GM21528 (cell line): ENCODE measurements at regions not wholly inside any gene's neighbourhood (a gene's known extent, or its start where the extent isn't known, plus 50 kb on each side); places are given as distances from the start of the nearest gene placed in this dataset.
"Not testable (repeated sequence)": the region's sequence is repeated elsewhere in the genome, so short reads cannot be mapped to it uniquely, and the experiment has no call there.

Experiments
- ATAC-seq: cut with Tn5 transposase; IDR thresholded peaks from one replicate; pipeline ENCODE4 v1.9.1; 2021; ENCODE audit warnings: mild to moderate bottlenecking, moderate library complexity; ENCODE audit not compliant: unreplicated experiment, low FRiP score

DNA sequence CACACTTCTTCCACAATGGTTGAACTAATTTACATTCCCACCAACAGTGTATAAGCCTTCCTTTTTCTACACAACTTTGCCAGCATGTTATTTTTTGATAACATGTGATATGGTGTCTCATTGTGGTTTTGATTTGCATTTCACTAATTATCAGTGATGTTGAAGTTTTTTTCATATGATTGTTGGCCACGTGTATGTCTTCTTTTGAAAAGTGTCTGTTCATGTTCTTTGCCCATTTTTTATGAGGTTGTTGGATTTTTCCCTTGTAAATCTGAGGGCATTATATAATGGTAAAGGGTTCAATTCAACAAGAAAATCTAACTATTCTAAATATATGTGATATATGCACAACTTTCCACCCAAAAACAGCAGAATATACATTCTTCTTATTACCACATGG is 153.4 kb upstream of the POGK start:
- ATAC-seq: not testable (repeated sequence)

DNA sequence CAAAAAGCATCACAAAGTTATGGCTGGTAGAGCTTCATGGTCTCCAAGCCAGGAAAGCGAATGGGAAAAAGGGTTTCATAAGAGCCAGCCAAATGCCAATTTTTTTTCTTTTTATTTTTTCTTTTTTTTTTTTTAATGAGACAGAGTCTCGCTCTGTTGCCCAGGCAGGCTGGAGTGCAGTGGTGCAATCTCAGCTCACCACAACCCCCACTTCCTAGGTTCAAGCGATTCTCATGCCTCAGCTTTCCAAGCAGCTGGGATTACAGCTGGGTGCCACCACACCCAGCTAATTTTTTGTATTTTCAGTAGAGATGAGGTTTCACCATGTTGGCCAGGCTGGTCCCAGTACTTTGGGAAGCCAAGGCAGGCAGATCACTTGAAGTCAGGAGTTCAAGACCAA is 148.7 kb upstream of the POGK start:
- not testable (repeated sequence) for ATAC-seq

DNA sequence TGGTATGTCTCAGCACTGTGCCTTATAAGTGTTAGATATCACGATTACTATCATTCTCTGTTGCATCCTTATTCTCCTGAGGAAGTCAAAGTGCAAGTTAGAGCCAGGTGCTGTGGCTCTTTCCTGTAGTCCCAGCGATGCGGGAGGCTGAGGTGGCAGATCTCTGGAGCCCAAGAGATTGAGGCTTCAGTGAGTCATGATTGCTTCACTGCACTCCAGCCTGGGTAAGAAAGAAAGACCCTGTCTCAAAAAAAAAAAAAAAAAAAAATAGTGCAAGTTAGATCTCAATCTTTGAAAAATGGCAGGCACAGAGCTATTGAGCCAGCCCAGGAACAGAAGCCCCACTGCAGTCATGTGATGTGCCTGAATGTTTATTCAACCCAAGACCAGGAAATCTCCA is 147.8 kb upstream of the POGK start:
- no peak for ATAC-seq

DNA sequence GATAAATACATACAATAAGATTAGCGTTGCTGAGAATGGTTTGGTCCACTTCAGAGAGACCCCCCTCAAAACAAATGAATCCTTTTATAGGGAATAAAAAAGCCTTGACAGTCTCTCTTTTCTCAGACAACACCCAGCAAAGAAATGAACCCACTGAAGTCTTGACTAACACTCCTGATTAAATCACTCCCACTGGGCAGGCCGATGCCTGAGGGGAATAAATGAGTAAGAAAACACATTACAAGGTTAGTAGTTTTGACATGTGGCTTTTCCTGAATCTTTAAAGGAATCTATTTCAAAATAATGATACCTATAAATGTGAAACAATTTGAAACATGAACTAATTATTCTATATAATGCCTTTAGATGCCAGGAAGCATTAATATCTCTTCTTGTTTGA is 146.9 kb upstream of the POGK start:
- no peak for ATAC-seq

DNA sequence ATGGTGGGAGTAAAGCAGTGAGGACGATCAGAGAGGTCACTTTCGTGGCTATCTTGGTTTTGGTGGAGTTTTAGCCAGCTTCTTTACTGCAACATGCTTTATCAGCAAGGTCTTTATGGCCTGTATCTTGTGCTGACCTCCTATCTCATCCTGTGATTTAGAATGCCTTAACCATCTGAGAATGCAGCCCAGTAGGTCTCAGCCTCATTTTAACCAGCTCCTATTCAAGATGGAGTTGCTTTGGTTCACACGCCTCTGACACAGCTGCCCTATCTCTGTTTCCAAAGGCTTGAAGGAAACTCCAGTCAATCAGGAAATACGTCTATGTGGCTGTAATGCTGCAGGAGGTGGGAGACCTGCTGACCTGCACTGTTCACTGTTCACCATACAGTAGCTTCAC is 146.1 kb upstream of the POGK start:
- no peak for ATAC-seq

DNA sequence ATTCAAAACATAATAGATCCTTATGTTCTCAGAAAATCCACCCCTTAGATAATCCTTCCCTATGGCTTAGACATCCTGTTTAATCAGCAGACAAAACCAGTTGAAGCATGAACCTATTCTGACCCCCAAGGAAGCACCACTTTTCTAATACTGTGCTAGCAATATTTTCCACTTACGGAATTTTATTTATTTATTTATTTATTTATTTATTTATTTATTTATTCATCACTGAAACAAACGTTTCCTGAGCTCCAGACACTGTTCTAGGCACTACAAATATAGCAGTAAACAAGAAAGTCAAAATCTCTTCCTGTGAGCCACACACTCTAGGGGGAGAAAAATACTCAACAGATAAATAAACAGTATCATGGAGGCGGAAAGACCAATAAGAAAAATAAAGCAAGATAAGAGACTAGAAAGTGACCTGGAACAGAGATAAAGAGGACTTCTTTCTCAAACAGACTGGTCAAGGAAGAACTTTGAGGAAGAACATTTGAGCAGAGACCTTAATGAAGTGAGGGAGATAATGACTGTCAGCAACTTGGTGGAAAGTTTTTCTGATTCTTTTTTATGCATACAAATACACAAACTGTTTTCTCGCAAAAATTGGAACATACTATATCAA is 145.5 kb upstream of the POGK start:
- ATAC-seq: no peak

DNA sequence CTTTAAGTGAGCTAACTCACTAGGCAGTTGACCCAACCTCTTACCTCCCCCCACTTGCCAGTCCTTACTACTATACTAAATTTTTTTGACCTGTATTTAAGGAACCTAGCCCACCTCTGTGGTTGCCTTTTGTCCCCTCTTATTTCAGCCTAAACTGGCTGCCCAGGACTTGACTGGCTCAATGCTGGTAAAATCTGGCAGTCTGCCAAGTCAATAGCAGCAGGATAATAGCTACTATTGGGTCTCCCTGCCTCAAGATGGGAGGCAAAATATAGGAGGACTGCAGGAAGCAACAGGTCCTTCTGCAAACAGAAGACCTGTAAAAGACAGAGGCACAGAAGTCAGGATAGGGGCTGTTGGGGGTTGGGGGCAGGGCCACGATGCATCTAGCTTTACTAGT is 144.2 kb upstream of the POGK start:
- ATAC-seq: no peak

DNA sequence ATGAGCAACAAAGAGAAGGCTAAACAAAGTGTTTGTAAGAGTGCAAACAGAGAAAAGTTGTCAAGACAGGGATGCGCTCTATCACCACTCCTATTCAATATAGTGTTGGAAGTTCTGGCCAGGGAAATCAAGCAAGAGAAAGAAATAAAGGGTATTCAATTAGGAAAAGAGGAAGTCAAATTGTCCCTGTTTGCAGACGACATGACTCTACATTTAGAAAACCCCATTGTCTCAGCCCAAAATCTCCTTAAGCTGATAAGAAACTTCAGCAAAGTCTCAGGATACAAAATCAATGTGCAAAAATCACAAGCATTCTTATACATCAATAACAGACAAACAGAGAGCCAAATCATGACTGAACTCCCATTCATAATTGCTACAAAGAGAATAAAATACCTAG is 143.4 kb upstream of the POGK start:
- ATAC-seq: not testable (repeated sequence)

DNA sequence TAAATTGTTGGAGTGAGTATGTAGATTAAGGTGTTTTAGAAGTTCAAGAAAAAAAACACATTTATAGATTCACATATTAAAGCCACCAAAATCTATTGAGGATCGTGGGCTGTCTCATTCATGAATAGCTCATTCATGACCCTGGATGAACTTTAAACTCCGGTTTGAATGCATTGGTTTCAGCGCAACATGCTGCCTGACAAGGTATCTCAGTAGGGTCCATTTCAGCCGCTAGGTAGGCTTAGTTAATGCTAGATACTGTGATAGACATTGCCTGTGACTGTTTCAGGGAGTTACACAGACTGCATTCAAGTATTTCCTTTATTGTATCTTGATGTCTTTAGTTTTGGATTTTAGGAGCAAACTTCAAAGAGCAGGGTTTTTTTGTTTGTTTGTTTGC is 140.5 kb upstream of the POGK start:
- no peak for ATAC-seq

DNA sequence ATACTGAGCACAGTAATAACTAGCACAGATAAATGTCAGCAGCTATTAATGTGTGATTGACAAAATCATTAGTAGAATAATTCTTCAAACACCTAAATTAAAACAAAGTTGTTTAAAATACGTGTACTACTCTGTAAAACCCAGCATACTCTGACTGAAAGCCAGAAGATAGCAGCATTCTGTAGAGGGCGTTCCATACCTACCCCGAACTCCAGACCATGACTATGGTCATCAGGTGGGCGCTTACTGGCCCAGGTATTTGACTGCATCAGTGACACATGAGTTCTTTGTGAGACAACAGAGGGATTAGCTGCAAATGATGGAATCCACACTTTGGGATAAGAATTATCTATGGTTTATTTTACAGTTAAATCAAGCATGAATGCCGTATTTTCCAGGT is 139.7 kb upstream of the POGK start:
- ATAC-seq: no peak

DNA sequence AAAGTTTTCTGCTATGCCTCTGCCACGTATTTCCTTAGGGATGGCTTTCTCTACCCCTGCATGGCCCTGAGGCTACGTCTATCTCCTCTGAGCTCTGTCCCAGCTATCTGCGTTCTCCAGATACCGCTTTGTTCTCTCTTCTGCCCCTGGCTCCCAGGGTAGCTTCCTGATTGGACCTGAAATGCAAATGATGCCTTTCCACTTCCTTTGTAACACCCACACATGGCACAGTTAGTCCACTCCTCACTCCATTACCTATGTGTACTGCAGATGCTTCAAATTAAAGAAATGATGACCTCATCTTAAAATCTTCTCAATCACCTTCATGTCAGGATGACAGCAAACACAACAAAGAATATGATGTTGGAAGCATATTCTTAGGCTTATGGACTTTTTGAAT is 138.6 kb upstream of the POGK start:
- no peak for ATAC-seq

DNA sequence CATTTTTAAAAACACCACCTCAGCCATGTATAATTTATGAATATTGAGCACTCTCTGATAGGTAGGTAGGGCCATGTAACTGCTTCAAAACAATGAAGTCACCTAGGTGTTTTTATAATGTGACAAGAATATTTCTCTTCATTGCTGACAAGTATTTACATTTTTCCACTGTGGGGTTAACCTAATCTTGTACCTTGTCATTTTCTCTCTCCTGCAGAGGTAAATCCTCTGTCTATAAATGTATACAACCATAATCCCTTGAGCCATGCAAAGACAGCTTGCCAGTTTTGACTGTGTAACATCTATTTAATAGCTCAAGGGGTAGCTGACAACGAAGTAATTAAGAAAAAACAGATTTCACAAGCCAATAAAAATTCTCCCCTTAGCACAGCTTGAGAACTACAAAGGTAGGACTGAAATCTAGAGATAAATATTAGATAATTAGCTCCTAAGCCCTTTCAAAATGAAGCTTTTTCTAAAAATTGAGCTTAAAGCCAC is 137.6 kb upstream of the POGK start:
- ATAC-seq: no peak

DNA sequence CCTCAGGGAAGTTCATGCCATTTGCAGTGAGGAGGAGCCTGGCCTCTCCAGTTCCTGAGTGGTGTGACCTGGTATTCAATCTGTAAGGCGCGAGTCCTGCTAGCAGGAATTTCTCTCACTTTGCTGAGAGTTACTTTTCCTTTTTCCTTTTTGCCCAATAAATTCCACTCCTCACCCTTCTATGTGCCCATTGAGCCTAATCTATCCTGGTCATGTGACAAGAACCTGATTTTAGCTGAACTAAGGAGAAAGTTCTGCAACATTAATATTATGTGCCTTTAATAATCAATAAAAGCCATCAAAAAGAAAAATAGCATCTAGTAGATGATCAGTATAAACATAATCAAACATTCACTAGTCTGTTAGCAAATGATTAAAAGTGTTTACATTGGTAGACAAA is 136.1 kb upstream of the POGK start:
- no peak for ATAC-seq

DNA sequence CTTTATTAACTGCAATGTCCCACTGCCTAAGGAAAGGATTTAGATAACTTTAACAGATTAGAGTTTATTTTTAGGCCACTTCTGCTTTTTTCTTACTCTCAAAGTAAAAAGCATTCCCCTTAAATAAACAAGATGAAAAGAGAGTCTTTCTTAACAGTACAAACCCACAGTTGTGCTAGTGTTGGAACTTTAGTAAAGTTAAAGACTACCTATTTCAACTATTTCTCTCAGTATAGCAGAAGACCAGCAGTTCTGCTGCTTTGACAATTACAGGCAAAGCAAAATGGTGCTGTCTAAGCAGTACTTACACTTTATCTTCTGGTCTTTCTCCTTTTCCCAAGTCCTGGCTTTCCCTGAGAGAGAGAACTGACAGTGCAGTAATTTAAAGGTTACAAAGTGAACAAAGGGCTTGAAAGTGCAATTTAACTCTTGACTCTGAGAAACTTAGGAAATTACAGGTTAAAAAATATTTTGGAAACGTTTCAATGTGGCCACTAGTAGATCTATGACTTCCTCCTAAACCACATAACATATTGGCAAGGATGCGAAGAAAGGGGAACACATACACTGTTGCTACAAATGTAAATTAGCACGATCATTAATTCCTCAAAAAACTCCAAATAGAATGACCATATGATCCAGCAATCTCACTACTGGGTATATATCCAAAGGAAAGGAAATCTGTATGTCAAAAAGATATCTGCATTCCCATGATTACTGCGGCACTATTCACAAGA is 135.4 kb upstream of the POGK start:
- no peak for ATAC-seq

DNA sequence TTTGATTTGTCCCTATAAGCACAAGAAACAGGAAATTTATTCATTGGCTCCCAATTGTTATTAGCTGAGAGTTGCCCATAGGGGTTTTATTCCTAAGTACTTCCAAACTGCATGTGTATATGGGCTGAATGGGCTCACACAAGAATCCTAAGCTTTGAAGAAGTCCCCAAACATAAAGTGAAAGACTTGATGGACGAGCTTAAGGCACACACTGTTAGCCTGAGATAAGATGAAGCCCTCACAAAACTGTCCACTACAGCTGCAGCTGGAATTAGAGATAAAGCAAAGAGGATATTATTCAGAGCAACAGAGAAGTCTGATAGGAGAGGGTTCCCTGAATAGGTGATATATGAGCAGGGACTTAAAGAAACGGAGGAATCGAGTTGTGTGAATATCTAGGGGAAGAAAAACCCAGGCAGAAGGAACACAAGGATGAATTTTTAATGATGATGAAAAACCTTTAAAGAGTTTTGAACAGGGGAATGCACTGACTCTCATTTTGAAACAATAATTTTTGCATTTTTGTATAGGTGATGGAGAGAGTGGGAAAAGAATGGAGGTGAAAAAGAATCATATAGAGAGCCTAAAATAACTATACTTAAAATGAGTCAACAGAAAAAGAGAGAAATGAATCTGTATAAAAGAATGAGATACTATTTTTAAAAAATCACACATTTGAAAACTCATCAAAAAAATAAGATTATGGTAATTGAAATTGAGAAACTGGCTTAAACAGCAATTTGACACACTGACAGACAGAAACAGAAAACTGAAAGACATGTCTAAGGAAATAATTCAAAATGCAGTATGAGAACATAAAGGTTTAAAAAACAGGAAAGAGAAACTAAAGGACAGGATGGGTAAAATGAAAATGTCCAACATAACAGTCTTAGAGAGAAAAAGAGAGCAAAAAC is 133.6 kb upstream of the POGK start:
- no peak for ATAC-seq

DNA sequence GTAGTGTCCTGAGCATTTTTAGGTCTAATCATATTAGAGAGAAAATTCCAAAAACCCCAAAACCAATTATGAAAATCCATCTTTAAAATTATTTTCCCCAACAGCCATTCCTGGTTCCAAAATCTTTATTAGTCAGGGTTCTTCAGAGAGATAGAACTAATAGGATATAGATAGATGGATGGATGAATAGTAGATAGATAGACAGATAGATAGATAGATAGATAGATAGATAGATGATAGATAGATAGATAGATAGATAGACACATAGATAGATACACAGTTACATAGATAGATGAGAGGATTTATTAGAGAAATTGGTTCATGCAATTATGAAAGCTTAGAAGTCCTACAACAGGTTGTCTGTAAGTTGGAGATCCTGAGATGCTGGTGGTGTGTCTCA is 122.7 kb upstream of the POGK start:
- no peak for ATAC-seq

DNA sequence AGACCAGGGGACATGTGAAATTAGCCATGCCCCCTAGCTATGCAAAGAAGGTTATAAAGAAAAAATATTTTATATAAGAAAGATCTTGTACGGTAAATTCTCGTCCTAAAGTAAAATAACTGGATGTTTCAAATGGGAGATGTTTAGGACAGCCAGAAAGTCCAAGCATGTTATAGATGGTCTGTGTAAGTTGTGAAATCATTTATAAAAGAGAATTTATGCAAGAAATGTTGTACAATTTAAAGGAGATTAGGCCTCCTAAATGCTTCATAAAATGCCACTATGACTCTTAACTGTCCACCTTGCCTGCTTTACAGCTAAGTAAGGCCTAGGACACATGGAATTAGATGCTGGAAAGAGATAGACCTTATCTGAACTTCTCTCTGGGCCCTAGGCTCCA is 118.1 kb upstream of the POGK start:
- no peak for ATAC-seq

DNA sequence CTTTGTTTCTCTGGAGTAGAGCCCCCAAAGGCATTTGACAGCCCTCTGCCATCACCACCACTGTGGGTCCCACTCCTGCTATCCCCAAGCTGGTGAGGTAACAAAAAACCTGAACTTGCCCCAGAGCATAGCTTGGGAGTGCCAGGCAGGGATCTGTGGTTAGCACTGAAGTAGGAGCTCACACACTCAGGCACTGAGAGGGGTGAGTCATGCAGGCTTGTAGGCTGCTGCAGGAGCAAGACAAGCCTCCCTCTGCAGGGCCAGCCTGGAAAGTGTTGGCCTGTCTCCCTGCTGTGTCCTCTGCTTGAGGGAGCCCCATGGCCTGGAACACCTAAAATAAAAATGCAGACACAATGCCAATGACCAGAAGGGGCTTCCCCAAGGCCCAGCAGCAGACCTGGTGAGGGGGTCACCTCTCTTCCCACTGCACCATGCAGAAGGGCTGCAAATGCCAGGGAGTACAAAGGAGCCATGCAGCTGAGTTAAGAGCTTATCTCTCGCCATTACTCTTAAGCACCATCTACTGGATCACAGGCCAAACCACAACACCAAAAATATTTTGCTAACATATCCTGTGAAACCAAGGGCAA is 108.9 kb upstream of the POGK start:
- no peak for ATAC-seq

DNA sequence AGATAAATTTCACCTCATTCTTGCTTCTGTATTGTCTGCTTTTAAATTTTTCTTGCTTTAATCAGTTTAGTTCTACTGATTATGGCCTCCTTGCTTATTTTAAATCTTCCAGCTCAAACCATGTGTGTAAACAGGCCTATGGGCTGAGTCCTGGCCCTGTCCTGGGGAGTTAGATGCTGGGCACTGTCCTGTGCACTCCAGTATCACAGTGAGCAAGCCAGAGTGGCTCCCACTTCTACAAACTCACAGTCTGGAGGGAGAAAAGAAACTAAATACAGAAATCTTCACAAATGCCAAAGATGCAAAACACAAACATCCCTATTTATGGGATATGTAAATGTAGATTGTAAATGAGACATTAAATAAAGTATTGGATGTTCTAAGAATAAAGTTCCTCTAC is 101.1 kb upstream of the POGK start:
- no peak for ATAC-seq

DNA sequence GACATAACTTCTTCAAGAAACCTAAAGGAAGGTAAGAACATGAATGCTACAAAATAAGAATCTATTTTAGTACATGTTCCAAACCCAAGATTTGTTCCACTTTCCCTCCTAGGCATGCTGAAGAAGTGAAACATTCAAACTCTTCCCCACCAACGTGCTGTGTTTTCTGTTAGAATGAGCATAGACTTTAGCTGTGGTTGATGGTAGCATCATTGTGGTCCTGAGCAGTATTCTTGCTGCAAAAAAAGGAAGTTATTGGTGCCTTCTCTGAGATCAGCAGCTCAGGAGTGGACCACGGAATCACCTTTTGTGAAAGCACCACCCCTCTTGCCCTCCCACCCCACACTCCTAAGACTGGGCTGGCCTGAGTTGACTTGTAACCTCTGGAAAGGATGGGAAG is 100.4 kb upstream of the POGK start:
- no peak for ATAC-seq

DNA sequence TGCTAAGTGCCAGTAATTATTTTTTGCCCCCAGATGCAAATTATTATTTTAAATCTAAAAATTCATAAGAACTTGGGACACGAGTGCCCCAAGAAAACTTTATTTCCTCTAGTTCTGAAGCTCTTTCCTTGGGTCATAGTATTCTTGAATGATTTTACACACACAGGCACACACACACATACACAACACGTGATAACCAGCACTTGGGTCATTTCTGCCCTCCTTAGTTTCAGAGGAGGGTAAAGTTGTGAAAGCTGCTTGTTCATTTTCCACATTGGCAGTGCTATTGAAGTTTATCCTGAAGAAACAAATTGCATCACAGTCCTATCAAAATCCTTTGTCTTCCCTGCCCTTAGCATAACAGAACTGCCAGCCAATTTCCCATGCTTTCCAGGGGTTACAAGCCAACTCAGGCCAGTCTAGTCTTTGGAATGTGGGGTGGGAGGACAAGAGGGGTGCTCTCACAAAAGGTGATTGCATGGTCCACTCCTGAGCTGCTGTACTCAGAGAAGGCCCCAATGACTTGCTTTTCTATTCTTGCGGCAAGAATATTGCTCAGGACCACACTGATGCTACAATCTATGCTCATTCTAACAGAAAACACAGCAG is 98.5 kb upstream of the POGK start:
- no peak for ATAC-seq
